C4-2B (cell line): ENCODE measurements at regions not wholly inside any gene's neighbourhood (a gene's known extent, or its start where the extent isn't known, plus 50 kb on each side); places are given as distances from the start of the nearest gene placed in this dataset.
"Not testable (repeated sequence)": the region's sequence is repeated elsewhere in the genome, so short reads cannot be mapped to it uniquely, and the experiment has no call there.

Experiments used
- H3K27ac ChIP-seq: fragments of 450-650 bp; 2 replicates; pipeline ENCODE4 v1.5.1; 2017
- CTCF ChIP-seq: fragments of 450-650 bp; conservative IDR thresholded peaks from 2 replicates; pipeline ENCODE4 v1.5.1; 2017; ENCODE audit warnings: mild to moderate bottlenecking
- ZFX ChIP-seq: fragments of 450-650 bp; IDR thresholded peaks from 2 replicates; pipeline ENCODE4 v1.6.1; 2017

GRCh38 chr2:53114582-53114981, 653.0 kb upstream of the CHAC2 start:
- no peak for TF ChIP-seq CTCF
- TF ChIP-seq ZFX = no peak
- no peak overlapping the region for H3K27ac ChIP-seq

- H3K27ac ChIP-seq = not testable (repeated sequence)
These were observed 655.2 kb upstream of the CHAC2 start for GRCh38 chr2:53112408-53112807.

- no peak for TF ChIP-seq CTCF
- no peak for TF ChIP-seq ZFX
- no peak overlapping the region for H3K27ac ChIP-seq
These were observed 656.2 kb upstream of the CHAC2 start for GRCh38 chr2:53111406-53111805.

GRCh38 chr2:53111004-53111403, 656.6 kb upstream of the CHAC2 start:
- no peak for TF ChIP-seq ZFX
- no peak overlapping the region for H3K27ac ChIP-seq

GRCh38 chr2:53108246-53108645, 659.4 kb upstream of the CHAC2 start:
- no peak overlapping the region for H3K27ac ChIP-seq
- TF ChIP-seq ZFX = no peak
- no peak for TF ChIP-seq CTCF

GRCh38 chr2:53104263-53104662, 663.3 kb upstream of the CHAC2 start:
- no peak overlapping the region for H3K27ac ChIP-seq
- no peak for TF ChIP-seq CTCF
- no peak for TF ChIP-seq ZFX

GRCh38 chr2:53103679-53104078, 663.9 kb upstream of the CHAC2 start:
- no peak overlapping the region for H3K27ac ChIP-seq

GRCh38 chr2:53098696-53099078, 668.9 kb upstream of the CHAC2 start:
- no peak overlapping the region for H3K27ac ChIP-seq
- TF ChIP-seq CTCF (no peak), ZFX (no peak)

More at GRCh38 chr2:53103679-53104078, 663.9 kb upstream of the CHAC2 start:
- TF ChIP-seq ZFX = no peak
- TF ChIP-seq CTCF = no peak

GRCh38 chr2:53096351-53096750, 671.3 kb upstream of the CHAC2 start:
- H3K27ac ChIP-seq = no peak overlapping the region
- TF ChIP-seq ZFX = no peak
- TF ChIP-seq CTCF = no peak
